ENCODE measurements at regions not wholly inside any gene's neighbourhood (a gene's known extent, or its start where the extent isn't known, plus 50 kb on each side); places are given as distances from the start of the nearest gene placed in this dataset.
"Not testable (repeated sequence)": the region's sequence is repeated elsewhere in the genome, so short reads cannot be mapped to it uniquely, and the experiment has no call there.

GRCh38 chr4:179048839-179049453, 1606.7 kb upstream of the AGA start:
- Histone ChIP-seq H3K9me3 (ENCODE audit: control insufficient read depth, low read length) (no peaks in the 10 kb centered on the region), H3K4me1 (ENCODE audit: control insufficient read depth, insufficient read depth, low read length, poor library complexity, severe bottlenecking) (no peaks in the 10 kb centered on the region), H3K36me3 (ENCODE audit: control insufficient read depth, insufficient read depth, low read length) (no peaks in the 10 kb centered on the region), H3K4me3 (ENCODE audit: extremely low read depth, insufficient read depth, low read length, poor library complexity, severe bottlenecking) (no peak overlapping the region), H3K27ac (ENCODE audit: low read depth, low read length, severe bottlenecking) (no peak overlapping the region)
- WGBS, 2 experiments (ENCODE audit: insufficient coverage in 2 of 2): 60 to 71% methylated on average over 3 of the region's 6 CpGs

DNA sequence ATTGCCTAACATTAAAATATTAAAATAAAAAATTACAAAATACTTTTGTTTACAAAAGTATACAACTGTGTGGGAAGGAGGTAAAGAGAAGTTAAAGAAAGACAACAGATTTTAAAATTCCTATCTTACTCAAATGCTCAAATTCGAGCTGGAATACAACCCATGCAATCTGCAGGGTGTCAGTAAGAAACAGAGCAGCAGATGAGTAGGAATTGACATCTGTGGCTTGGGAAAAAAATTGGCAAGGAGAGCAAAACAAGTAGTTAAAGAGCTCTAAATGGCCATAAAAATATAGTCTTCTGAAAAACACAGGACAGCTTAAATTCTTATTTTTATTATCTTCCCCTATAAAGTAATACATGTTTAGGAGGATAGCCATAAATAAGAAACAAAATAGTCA, 1609.0 kb upstream of the AGA start:
- Histone ChIP-seq H3K4me3 (ENCODE audit: extremely low read depth, insufficient read depth, low read length, poor library complexity, severe bottlenecking) (no peak overlapping the region), H3K9me3 (ENCODE audit: control insufficient read depth, low read length) (no peaks in the 10 kb centered on the region), H3K36me3 (ENCODE audit: control insufficient read depth, insufficient read depth, low read length) (no peaks in the 10 kb centered on the region), H3K27ac (ENCODE audit: low read depth, low read length, severe bottlenecking) (no peak overlapping the region), H3K4me1 (ENCODE audit: control insufficient read depth, insufficient read depth, low read length, poor library complexity, severe bottlenecking) (no peaks in the 10 kb centered on the region)
- WGBS, 2 experiments (ENCODE audit: insufficient coverage in 2 of 2): no CpG with 5 or more reads among the region's 1 CpG

DNA sequence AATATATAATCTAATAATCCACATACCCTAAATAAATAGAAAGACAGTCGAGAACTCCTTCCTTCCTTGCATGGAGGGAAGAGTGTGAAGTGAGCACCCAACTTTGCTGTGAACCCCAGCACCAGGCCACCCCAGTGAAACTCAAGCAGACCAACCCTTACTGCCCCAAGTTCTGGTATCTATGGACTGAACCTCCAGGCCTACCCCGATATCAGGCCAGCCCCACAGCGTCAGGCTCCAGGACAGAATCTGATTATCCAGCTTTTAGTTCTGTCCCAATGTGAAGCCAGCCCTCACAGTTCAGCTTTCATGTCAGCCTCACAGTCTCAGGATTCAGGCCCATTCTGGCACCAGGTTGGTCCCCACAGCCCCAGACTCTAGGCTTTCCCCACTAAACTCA, 1617.2 kb upstream of the AGA start:
- 97 to 100% methylated on average over 2 of the region's 3 CpGs for WGBS, 2 experiments (ENCODE audit: insufficient coverage in 2 of 2)
- Histone ChIP-seq H3K4me1 (ENCODE audit: control insufficient read depth, insufficient read depth, low read length, poor library complexity, severe bottlenecking) (no peaks in the 10 kb centered on the region), H3K4me3 (ENCODE audit: extremely low read depth, insufficient read depth, low read length, poor library complexity, severe bottlenecking) (no peak overlapping the region), H3K36me3 (ENCODE audit: control insufficient read depth, insufficient read depth, low read length) (no peaks in the 10 kb centered on the region), H3K27ac (ENCODE audit: low read depth, low read length, severe bottlenecking) (no peak overlapping the region), H3K9me3 (ENCODE audit: control insufficient read depth, low read length) (no peaks in the 10 kb centered on the region)

DNA sequence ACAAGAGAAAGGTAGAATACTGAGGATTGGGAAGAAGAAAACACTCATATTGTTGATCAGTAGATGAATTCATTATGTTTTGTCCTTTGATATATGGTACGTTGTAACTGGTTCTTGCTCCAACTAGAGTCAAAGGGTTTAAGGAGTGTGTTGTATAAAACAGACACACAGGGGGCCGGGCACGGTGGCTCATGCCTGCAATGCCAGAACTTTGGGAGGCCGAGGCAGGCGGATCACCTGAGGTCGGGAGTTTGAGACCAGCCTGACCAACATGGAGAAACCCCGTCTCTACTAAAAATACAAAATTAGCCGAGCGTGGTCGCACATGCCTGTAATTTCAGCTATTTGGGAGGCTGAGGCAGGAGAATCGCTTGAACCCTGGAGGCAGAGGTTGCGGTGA, 1624.0 kb upstream of the AGA start:
- 83 to 91% methylated on average over 5 to 9 of the region's 12 CpGs for WGBS, 2 experiments (ENCODE audit: insufficient coverage in 2 of 2)
- H3K4me3 ChIP-seq (ENCODE audit: extremely low read depth, insufficient read depth, low read length, poor library complexity, severe bottlenecking); H3K27ac ChIP-seq (ENCODE audit: low read depth, low read length, severe bottlenecking); H3K36me3 ChIP-seq (ENCODE audit: control insufficient read depth, insufficient read depth, low read length); H3K4me1 ChIP-seq (ENCODE audit: control insufficient read depth, insufficient read depth, low read length, poor library complexity, severe bottlenecking); H3K9me3 ChIP-seq (ENCODE audit: control insufficient read depth, low read length): not testable (repeated sequence)

DNA sequence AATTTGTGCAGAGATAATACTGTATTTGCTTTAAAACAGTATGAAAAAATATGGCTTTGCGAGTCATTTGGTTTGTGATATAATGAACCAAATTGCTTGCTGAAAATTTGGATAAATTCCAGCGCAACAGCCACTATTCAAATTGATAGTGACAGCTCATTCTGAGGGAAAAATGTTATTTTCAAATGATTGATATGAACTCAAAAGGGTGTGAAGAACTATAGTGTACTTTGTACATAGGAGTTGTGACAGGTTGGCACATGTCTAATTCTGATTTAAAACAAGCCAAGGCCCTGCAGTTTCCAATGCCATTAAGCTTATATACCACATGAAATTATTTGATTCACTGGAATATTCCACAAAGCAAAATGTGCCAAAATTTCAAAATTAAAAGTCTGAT, 1628.9 kb upstream of the AGA start:
- Histone ChIP-seq H3K9me3 (ENCODE audit: control insufficient read depth, low read length) (no peaks in the 10 kb centered on the region), H3K27ac (ENCODE audit: low read depth, low read length, severe bottlenecking) (no peak overlapping the region), H3K4me1 (ENCODE audit: control insufficient read depth, insufficient read depth, low read length, poor library complexity, severe bottlenecking) (no peaks in the 10 kb centered on the region), H3K4me3 (ENCODE audit: extremely low read depth, insufficient read depth, low read length, poor library complexity, severe bottlenecking) (no peak overlapping the region), H3K36me3 (ENCODE audit: control insufficient read depth, insufficient read depth, low read length) (no peaks in the 10 kb centered on the region)
- WGBS, 2 experiments (ENCODE audit: insufficient coverage in 2 of 2): 63 to 94% methylated on average over 2 of the region's 2 CpGs

DNA sequence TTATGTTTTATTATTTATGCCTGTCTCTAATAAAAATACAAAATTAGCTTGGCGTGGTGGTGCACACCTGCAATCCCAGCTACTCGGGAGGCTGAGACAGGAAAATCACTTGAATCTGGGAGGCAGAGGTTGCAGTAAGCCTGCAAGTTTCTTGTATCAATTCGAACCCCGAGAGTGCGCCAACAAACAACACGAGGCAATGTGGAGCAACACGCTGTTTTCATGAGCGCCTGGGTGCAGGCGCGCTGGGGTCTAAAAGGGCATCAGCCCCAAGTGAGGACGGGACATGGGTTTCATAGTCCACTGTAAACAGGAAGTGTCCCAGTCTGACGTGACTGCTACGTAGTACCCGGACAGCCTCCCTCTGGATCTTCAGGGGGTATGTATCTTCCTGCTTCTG, 1634.6 kb upstream of the AGA start:
- H3K4me1 ChIP-seq (ENCODE audit: control insufficient read depth, insufficient read depth, low read length, poor library complexity, severe bottlenecking): no peaks in the 10 kb centered on the region
- no peak overlapping the region for H3K4me3 ChIP-seq (ENCODE audit: extremely low read depth, insufficient read depth, low read length, poor library complexity, severe bottlenecking)
- 92 to 94% methylated on average over 13 to 14 of the region's 14 CpGs for WGBS, 2 experiments (ENCODE audit: insufficient coverage in 2 of 2)
- no peak overlapping the region for H3K27ac ChIP-seq (ENCODE audit: low read depth, low read length, severe bottlenecking)
- H3K9me3 ChIP-seq (ENCODE audit: control insufficient read depth, low read length): no peaks in the 10 kb centered on the region
- no peaks in the 10 kb centered on the region for H3K36me3 ChIP-seq (ENCODE audit: control insufficient read depth, insufficient read depth, low read length)

DNA sequence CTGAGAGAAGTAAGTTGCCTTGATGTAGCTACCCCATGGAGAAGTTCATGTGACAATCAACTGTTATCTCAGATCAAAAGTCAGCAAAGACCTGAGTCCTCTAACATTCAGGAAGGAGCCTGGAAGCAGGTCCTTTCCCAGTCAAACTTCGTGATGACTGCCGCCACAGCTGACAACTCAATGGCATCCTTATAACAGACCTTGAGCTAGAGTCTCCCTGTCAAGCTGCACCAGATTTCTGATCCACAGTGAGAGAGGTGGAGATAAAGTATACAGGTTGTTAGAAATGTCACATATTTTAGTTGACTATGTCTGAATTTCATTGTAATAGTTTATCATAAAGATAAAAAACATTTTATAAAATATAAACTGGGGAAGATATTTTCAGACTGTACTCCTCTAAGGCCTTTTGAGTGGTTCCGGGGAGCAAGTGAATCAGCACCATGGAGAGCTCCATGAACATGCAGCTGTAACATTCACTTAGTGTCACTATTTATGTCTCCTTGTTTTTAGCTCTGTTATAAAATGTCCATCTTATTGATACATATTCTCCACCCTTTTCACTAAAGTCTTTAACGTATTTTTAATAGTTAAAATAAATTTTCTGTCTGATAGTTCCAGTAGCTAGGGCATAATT, 1653.5 kb upstream of the AGA start:
- Histone ChIP-seq H3K4me1 (ENCODE audit: control insufficient read depth, insufficient read depth, low read length, poor library complexity, severe bottlenecking) (no peaks in the 10 kb centered on the region), H3K27ac (ENCODE audit: low read depth, low read length, severe bottlenecking) (no peak overlapping the region), H3K36me3 (ENCODE audit: control insufficient read depth, insufficient read depth, low read length) (no peaks in the 10 kb centered on the region), H3K4me3 (ENCODE audit: extremely low read depth, insufficient read depth, low read length, poor library complexity, severe bottlenecking) (no peak overlapping the region), H3K9me3 (ENCODE audit: control insufficient read depth, low read length) (no peaks in the 10 kb centered on the region)
- whole genome bisulfite sequencing, 2 experiments (ENCODE audit: insufficient coverage in 2 of 2): 31% methylated on average over 3 of the region's 4 CpGs; no CpG with 5 or more reads in 1 of the 2 experiments

GRCh38 chr4:179097741-179098140, 1655.5 kb upstream of the AGA start:
- Histone ChIP-seq H3K36me3 (ENCODE audit: control insufficient read depth, insufficient read depth, low read length) (no peaks in the 10 kb centered on the region), H3K27ac (ENCODE audit: low read depth, low read length, severe bottlenecking) (no peak overlapping the region), H3K4me1 (ENCODE audit: control insufficient read depth, insufficient read depth, low read length, poor library complexity, severe bottlenecking) (no peaks in the 10 kb centered on the region), H3K4me3 (ENCODE audit: extremely low read depth, insufficient read depth, low read length, poor library complexity, severe bottlenecking) (no peak overlapping the region), H3K9me3 (ENCODE audit: control insufficient read depth, low read length) (no peaks in the 10 kb centered on the region)
- WGBS, 2 experiments (ENCODE audit: insufficient coverage in 2 of 2): no CpG with 5 or more reads among the region's 1 CpG

- Histone ChIP-seq H3K36me3 (ENCODE audit: control insufficient read depth, insufficient read depth, low read length) (no peaks in the 10 kb centered on the region), H3K9me3 (ENCODE audit: control insufficient read depth, low read length) (no peaks in the 10 kb centered on the region), H3K4me3 (ENCODE audit: extremely low read depth, insufficient read depth, low read length, poor library complexity, severe bottlenecking) (no peak overlapping the region), H3K4me1 (ENCODE audit: control insufficient read depth, insufficient read depth, low read length, poor library complexity, severe bottlenecking) (peaks cover 11% of the 10 kb centered on the region), H3K27ac (ENCODE audit: low read depth, low read length, severe bottlenecking) (no peak overlapping the region)
- WGBS, 2 experiments (ENCODE audit: insufficient coverage in 2 of 2): 51 to 88% methylated on average over 1 to 2 of the region's 2 CpGs
Observed at GRCh38 chr4:179110356-179110755, 1668.1 kb upstream of the AGA start.

DNA sequence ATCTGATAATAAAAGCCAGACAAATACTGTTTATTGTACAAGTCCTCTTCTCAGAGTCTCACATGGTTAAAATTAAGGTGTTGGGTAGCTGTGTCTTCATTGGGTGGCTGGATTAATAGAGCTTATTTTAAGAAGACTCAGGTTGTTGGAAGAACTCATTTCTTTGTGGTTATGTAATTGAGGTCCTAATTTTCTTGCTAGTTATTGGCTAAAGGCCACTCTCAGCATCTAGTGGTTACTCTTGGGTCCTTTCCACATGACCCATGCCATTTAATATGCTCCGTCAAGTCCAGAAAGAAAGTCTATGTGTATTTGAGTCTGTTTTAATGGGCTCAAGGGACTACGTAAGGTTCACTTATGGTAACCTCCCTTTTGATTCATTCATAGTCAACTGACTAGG, 1668.6 kb upstream of the AGA start:
- WGBS, 2 experiments (ENCODE audit: insufficient coverage in 2 of 2): no CpG with 5 or more reads among the region's 2 CpGs

DNA sequence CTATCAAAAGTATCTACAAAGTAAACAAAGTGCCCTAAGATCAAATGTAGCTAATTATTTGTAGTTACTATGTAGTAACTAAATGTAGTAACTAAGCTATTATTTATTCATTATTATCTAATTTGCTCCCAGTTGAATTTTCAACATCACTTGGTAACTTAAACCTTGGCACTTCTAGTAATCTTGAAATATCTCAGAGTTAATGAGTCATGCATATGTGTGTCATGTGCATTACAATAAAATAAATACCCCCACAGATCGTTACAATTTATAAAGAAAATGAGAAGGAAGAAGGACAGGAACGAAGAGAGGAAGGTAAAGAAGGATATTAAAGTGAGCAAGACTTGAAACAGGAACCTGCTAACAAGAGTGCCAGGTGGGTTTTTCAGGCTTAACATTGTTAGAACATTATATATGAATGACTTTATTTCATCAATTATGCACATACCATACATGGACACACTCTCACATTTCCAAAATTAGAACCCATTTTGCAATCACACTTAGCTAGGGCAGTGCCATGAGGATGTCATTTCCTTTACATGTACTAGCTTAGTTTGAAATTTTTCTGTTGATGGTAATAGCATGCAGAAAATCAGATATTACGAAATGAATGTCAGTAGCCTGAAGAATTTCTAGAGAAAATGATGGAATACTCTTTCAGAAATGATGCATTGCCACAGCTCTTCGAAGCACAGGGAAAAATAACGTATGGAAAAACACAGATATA, 1670.4 kb upstream of the AGA start:
- no peak overlapping the region for H3K27ac ChIP-seq (ENCODE audit: low read depth, low read length, severe bottlenecking)
- H3K36me3 ChIP-seq (ENCODE audit: control insufficient read depth, insufficient read depth, low read length): no peaks in the 10 kb centered on the region
- no peak overlapping the region for H3K4me3 ChIP-seq (ENCODE audit: extremely low read depth, insufficient read depth, low read length, poor library complexity, severe bottlenecking)
- H3K4me1 ChIP-seq (ENCODE audit: control insufficient read depth, insufficient read depth, low read length, poor library complexity, severe bottlenecking): peaks cover 11% of the 10 kb centered on the region
- no peaks in the 10 kb centered on the region for H3K9me3 ChIP-seq (ENCODE audit: control insufficient read depth, low read length)
- 95 to 97% methylated on average over 3 of the region's 5 CpGs for WGBS, 2 experiments (ENCODE audit: insufficient coverage in 2 of 2)

More for the DNA sequence above, 1668.6 kb upstream of the AGA start:
- Histone ChIP-seq H3K4me3 (ENCODE audit: extremely low read depth, insufficient read depth, low read length, poor library complexity, severe bottlenecking) (no peak overlapping the region), H3K36me3 (ENCODE audit: control insufficient read depth, insufficient read depth, low read length) (no peaks in the 10 kb centered on the region), H3K9me3 (ENCODE audit: control insufficient read depth, low read length) (no peaks in the 10 kb centered on the region), H3K4me1 (ENCODE audit: control insufficient read depth, insufficient read depth, low read length, poor library complexity, severe bottlenecking) (peaks cover 11% of the 10 kb centered on the region), H3K27ac (ENCODE audit: low read depth, low read length, severe bottlenecking) (peak overlapping the region; percentile 55)

All from mesodermal cell (in vitro differentiated cells).